Nephron (organoid): ENCODE measurements at regions not wholly inside any gene's neighbourhood (a gene's known extent, or its start where the extent isn't known, plus 50 kb on each side); places are given as distances from the start of the nearest gene placed in this dataset.
"Not testable (repeated sequence)": the region's sequence is repeated elsewhere in the genome, so short reads cannot be mapped to it uniquely, and the experiment has no call there.

ENCODE experiments used
- H3K27ac Mint-ChIP-seq, 3 experiments: 2 replicates each; pipeline ENCODE4 v1.8.0; 2020; ENCODE audit warnings: mixed read lengths in 3 of 3, mild to moderate bottlenecking in 2 of 3, moderate library complexity in 1 of 3
- H3K27me3 Mint-ChIP-seq: 2 replicates; pipeline ENCODE4 v1.8.0; 2021; ENCODE audit warnings: low read depth, mild to moderate bottlenecking, moderate library complexity, mixed read lengths
- H3K36me3 Mint-ChIP-seq: 2 replicates; pipeline ENCODE4 v1.8.0; 2020; ENCODE audit warnings: low read depth, mixed read lengths
- H3K4me1 Mint-ChIP-seq: 2 replicates; pipeline ENCODE4 v1.8.0; 2020; ENCODE audit warnings: mixed read lengths
- H3K4me3 Mint-ChIP-seq, 3 experiments: 2 replicates each; pipeline ENCODE4 v1.8.0; 2020; ENCODE audit warnings: mild to moderate bottlenecking in 3 of 3, mixed read lengths in 3 of 3, moderate library complexity in 2 of 3
- H3K9me3 Mint-ChIP-seq: 2 replicates; pipeline ENCODE4 v1.8.0; 2020; ENCODE audit warnings: mixed read lengths
- TF ChIP-seq, protein P1 (sequence below), 3 experiments: fragments of 200-600 bp; sonication (generic); IDR thresholded peaks; one replicate each; pipeline ENCODE4 v1.5.0; 2021; ENCODE audit warnings: antibody characterized with exemption in 3 of 3; ENCODE audit not compliant: unreplicated experiment in 3 of 3

DNA sequence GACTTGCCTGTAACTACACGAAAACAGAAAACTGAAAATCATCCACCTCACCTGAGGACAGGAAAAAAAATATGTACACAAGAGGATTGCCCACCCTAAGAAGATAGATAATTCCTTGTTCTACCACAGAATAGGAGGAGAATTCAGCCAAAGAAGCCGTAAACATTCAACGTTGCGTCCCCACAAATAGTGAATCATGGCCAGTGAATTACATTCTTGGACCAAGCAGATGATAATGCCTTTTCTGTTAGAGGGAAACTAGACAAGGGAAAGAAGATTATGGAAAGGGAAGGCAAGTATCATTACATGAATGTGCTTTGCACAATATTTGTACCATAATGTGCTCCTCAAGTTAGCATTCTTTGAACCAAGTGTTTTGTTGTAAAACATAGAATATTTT is 95.5 kb upstream of the C1QTNF7 start:
- Mint-ChIP-seq H3K9me3 (no peaks in the 10 kb centered on the region), H3K4me3 (no peak overlapping the region), H3K27me3 (peaks cover 3% of the 10 kb centered on the region), H3K4me1 (peaks cover 36% of the 10 kb centered on the region), H3K36me3 (no peaks in the 10 kb centered on the region), H3K27ac (peak overlapping the region in 1 of 3 experiments; percentile 48)
- TF ChIP-seq, protein P1, sequence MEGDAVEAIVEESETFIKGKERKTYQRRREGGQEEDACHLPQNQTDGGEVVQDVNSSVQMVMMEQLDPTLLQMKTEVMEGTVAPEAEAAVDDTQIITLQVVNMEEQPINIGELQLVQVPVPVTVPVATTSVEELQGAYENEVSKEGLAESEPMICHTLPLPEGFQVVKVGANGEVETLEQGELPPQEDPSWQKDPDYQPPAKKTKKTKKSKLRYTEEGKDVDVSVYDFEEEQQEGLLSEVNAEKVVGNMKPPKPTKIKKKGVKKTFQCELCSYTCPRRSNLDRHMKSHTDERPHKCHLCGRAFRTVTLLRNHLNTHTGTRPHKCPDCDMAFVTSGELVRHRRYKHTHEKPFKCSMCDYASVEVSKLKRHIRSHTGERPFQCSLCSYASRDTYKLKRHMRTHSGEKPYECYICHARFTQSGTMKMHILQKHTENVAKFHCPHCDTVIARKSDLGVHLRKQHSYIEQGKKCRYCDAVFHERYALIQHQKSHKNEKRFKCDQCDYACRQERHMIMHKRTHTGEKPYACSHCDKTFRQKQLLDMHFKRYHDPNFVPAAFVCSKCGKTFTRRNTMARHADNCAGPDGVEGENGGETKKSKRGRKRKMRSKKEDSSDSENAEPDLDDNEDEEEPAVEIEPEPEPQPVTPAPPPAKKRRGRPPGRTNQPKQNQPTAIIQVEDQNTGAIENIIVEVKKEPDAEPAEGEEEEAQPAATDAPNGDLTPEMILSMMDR (IDR thresholded peaks at IDR 0.05; ENCODE audit: unreplicated experiment in 3 of 3): no peak

- H3K9me3 Mint-ChIP-seq: peaks cover 2% of the 10 kb centered on the region
- H3K27ac Mint-ChIP-seq: peak overlapping the region in 1 of 3 experiments; percentile 10
- TF ChIP-seq, protein P1 (IDR thresholded peaks at IDR 0.05; ENCODE audit: unreplicated experiment in 3 of 3): no peak
- peaks cover 45% of the 10 kb centered on the region for H3K4me1 Mint-ChIP-seq
- H3K27me3 Mint-ChIP-seq: peaks cover 3% of the 10 kb centered on the region
- no peak overlapping the region for H3K4me3 Mint-ChIP-seq
- no peaks in the 10 kb centered on the region for H3K36me3 Mint-ChIP-seq
Observed at GRCh38 chr4:15333692-15334633, 93.9 kb upstream of the C1QTNF7 start.

DNA sequence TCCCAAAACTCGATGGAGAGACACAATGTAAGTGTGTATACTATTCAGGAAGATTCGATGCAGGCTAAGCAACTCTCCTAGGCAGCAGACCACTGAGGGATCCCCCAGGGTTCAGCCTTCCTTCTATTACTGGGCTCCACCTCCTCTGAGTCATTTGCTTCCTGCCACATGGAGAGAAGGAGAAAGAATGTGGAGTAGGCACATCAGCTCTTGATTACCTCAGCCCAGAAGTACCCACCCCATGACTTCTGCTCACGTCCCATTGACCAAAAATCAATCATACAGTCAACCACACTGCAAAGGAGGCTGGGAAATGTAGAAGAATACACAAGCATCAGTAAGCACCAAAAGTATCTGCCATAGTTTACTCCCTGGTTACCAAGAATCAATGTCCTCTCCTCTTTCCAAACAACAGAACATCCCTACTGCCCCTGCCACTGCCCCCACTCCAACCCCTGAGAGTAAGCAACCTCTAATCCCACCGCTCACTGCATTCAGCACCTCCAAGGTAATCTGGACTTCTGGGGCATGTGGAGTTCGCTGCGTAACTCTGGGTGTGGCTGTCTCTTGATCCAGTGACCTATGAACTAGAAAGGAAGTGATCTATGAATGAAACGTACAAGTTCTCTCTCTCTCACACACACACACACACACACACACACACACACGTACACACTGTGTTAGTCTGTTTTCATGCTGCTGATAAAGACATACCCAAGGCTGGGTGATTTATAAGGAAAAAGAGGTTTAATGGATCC is 91.2 kb upstream of the C1QTNF7 start:
- Mint-ChIP-seq H3K27ac (no peak overlapping the region), H3K36me3 (no peaks in the 10 kb centered on the region), H3K27me3 (peaks cover 3% of the 10 kb centered on the region), H3K4me1 (peaks cover 70% of the 10 kb centered on the region), H3K4me3 (no peak overlapping the region), H3K9me3 (peaks cover 2% of the 10 kb centered on the region)
- TF ChIP-seq, protein P1 (IDR thresholded peaks at IDR 0.05; ENCODE audit: unreplicated experiment in 3 of 3): no peak

DNA sequence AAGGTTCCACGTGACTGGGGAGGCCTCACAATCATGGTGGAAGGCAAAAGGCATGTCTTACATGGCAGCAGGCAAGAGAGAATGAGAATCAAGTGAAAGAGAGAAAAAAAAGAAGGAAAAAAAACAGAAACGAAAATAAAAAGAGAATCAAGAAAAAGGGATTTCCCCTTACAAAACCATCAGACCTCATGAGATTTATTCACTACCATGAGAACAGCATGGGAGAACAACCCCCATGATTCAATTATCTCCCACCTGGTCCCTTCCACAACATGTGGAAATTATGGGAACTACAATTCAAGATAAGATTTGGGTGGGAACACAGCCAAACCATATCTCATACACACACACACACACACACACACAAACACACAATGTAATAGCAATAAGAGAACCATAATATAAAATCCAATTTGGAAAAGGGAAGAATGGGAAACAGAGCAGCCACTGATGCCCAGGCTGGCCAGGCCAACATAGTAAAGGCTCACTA is 90.6 kb upstream of the C1QTNF7 start:
- not testable (repeated sequence) for H3K9me3 Mint-ChIP-seq

GRCh38 chr4:15339737-15340136 is 88.1 kb upstream of the C1QTNF7 start:
- H3K9me3 Mint-ChIP-seq: peaks cover 2% of the 10 kb centered on the region
- TF ChIP-seq, protein P1 (IDR thresholded peaks at IDR 0.05; ENCODE audit: unreplicated experiment in 3 of 3): no peak
- no peaks in the 10 kb centered on the region for H3K36me3 Mint-ChIP-seq
- no peaks in the 10 kb centered on the region for H3K27me3 Mint-ChIP-seq
- peak overlapping the region; percentile 74 to 89 (median 79) for H3K27ac Mint-ChIP-seq
- H3K4me3 Mint-ChIP-seq: peak overlapping the region; percentile 68 to 85 (median 76)
- H3K4me1 Mint-ChIP-seq: peaks cover 71% of the 10 kb centered on the region

More for the DNA sequence above, 90.6 kb upstream of the C1QTNF7 start:
- not testable (repeated sequence) for H3K4me3 Mint-ChIP-seq, H3K27me3 Mint-ChIP-seq, H3K36me3 Mint-ChIP-seq
- peaks cover 65% of the 10 kb centered on the region for H3K4me1 Mint-ChIP-seq
- H3K27ac Mint-ChIP-seq: peak overlapping the region in 1 of 3 experiments; percentile 13

DNA sequence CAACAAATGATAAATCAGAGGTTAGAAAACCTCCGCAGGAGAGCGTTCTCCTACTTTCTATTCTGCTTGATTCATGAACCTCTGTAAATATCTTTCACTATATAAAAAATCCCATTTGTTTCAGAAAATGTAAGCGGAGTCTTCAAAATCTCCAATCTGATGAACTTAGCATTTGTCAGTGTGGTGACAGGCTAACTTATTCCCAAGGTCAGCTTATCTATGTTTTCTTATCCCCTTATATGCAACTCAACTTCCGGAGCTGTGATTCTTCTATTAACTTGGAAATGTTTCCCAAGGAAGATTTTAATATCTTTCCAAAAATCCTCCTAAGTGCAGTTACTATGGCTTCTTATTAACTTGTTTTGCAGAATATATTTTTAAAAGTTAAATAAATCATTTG is 87.5 kb upstream of the C1QTNF7 start:
- peak overlapping the region; percentile 68 to 85 (median 76) for H3K4me3 Mint-ChIP-seq
- H3K27me3 Mint-ChIP-seq: no peaks in the 10 kb centered on the region
- TF ChIP-seq, protein P1 (IDR thresholded peaks at IDR 0.05; ENCODE audit: unreplicated experiment in 3 of 3): no peak
- H3K36me3 Mint-ChIP-seq: no peaks in the 10 kb centered on the region
- H3K4me1 Mint-ChIP-seq: peaks cover 77% of the 10 kb centered on the region
- H3K27ac Mint-ChIP-seq: peak overlapping the region; percentile 74 to 89 (median 79)
- H3K9me3 Mint-ChIP-seq: peaks cover 2% of the 10 kb centered on the region
